Lower leg skin (tissue), 3 donors: ENCODE measurements at regions not wholly inside any gene's neighbourhood (a gene's known extent, or its start where the extent isn't known, plus 50 kb on each side); places are given as distances from the start of the nearest gene placed in this dataset.

ENCODE experiments used
- POLR2A ChIP-seq, 2 donors: fragments of 450-650 bp; IDR thresholded peaks; one replicate each; pipeline ENCODE4 v1.6.1; 2016 to 2017; ENCODE audit warnings: antibody characterized with exemption in 2 of 2, mild to moderate bottlenecking in 1 of 2, moderate library complexity in 1 of 2
- TF ChIP-seq, protein P1 (sequence below), 3 donors: fragments of 450-650 bp; IDR thresholded peaks; one replicate each; pipeline ENCODE4 v1.5.1; 2016; ENCODE audit warnings: antibody characterized with exemption in 3 of 3, mild to moderate bottlenecking in 3 of 3, moderate library complexity in 2 of 3

DNA sequence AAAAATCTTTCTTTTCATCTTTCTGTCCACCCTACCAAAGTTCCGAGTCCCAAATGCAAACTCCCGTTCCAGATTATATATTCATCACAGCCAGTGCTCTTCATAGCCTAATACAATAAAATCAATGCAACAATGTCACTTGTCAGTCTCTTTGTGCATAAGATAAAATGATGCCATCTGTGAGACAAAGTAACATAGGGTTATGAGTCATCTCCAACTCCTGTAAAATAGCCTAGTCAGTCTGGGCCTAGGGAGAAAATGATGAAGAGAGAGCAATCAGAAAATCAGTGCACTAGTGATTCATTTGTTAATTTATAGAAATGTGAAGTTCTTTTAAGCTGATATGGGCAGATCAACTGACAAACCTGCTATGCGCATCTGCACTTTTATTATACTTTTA lies 689.1 kb upstream of the DIAPH2 start:
- TF ChIP-seq POLR2A (IDR thresholded peaks at IDR 0.05): no peak
- TF ChIP-seq, protein P1, sequence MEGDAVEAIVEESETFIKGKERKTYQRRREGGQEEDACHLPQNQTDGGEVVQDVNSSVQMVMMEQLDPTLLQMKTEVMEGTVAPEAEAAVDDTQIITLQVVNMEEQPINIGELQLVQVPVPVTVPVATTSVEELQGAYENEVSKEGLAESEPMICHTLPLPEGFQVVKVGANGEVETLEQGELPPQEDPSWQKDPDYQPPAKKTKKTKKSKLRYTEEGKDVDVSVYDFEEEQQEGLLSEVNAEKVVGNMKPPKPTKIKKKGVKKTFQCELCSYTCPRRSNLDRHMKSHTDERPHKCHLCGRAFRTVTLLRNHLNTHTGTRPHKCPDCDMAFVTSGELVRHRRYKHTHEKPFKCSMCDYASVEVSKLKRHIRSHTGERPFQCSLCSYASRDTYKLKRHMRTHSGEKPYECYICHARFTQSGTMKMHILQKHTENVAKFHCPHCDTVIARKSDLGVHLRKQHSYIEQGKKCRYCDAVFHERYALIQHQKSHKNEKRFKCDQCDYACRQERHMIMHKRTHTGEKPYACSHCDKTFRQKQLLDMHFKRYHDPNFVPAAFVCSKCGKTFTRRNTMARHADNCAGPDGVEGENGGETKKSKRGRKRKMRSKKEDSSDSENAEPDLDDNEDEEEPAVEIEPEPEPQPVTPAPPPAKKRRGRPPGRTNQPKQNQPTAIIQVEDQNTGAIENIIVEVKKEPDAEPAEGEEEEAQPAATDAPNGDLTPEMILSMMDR (IDR thresholded peaks at IDR 0.05): no peak
